Activated CD4-positive, alpha-beta T cell treated with anti-CD3 and anti-CD28 coated beads for 36 hours (primary cell): ENCODE measurements at regions not wholly inside any gene's neighbourhood (a gene's known extent, or its start where the extent isn't known, plus 50 kb on each side); places are given as distances from the start of the nearest gene placed in this dataset.
"Not testable (repeated sequence)": the region's sequence is repeated elsewhere in the genome, so short reads cannot be mapped to it uniquely, and the experiment has no call there.

ENCODE experiments used
- ATAC-seq: fragments of 200-7000 bp; cut with Tn5 transposase; one replicate; pipeline ENCODE4 v1.10.0; 2021; ENCODE audit warnings: mild to moderate bottlenecking, moderate library complexity
- CTCF ChIA-PET: fragments of 350-600 bp; sonication (Branson Sonifier 250); formaldehyde crosslinking; loops from one replicate; lab custom pipeline; 2021; ENCODE audit warnings: antibody characterized with exemption; lab: Charles Lee
- POLR2A ChIA-PET: fragments of 350-600 bp; sonication (Branson Sonifier 250); formaldehyde crosslinking; loops from one replicate; lab custom pipeline; 2021; ENCODE audit warnings: antibody characterized with exemption, inconsistent platforms; lab: Charles Lee
- DNase-seq: peaks from one replicate; pipeline ENCODE4 v3.0.0-alpha.2; 2020
- H3K27ac Mint-ChIP-seq: one replicate; pipeline ENCODE4 v1.8.0; 2021; ENCODE audit warnings: mixed read lengths
- H3K27me3 Mint-ChIP-seq: one replicate; pipeline ENCODE4 v1.8.0; 2021; ENCODE audit warnings: mixed read lengths
- H3K36me3 Mint-ChIP-seq: one replicate; pipeline ENCODE4 v1.8.0; 2021; ENCODE audit warnings: low read depth, mixed read lengths
- H3K4me1 Mint-ChIP-seq: one replicate; pipeline ENCODE4 v1.8.0; 2021; ENCODE audit warnings: mixed read lengths
- H3K4me3 Mint-ChIP-seq: one replicate; pipeline ENCODE4 v1.8.0; 2021; ENCODE audit warnings: mild to moderate bottlenecking, moderate library complexity, mixed read lengths
- H3K9me3 Mint-ChIP-seq: one replicate; pipeline ENCODE4 v1.8.0; 2021; ENCODE audit warnings: low read depth, mixed read lengths
- intact Hi-C, 2 experiments: fragments of 100-400 bp; cut with DNase I in 1 of 2; cut with micrococcal nuclease in 1 of 2; formaldehyde crosslinking; loops; one replicate each; pipeline versions ENCODE4 v1.14.2 to v1.15.1; 2022 to 2024; cut with DNase I, micrococcal nuclease

GRCh38 chr9:97796176-97796575 lies 56.9 kb upstream of the FOXE1 start:
- H3K4me3 Mint-ChIP-seq, DNase-seq, intact Hi-C loops, CTCF ChIA-PET, H3K27me3 Mint-ChIP-seq, H3K27ac Mint-ChIP-seq, H3K36me3 Mint-ChIP-seq, POLR2A ChIA-PET, H3K9me3 Mint-ChIP-seq, ATAC-seq, H3K4me1 Mint-ChIP-seq: not testable (repeated sequence)

- Mint-ChIP-seq H3K27ac (no peak overlapping the region), H3K36me3 (no peaks in the 10 kb centered on the region), H3K4me1 (peaks cover 10% of the 10 kb centered on the region), H3K4me3 (no peak overlapping the region), H3K27me3 (peaks cover 14% of the 10 kb centered on the region), H3K9me3 (no peaks in the 10 kb centered on the region)
- POLR2A ChIA-PET, result no interaction called here
- ATAC-seq (no peak), DNase-seq (no peak)
- intact Hi-C loops, result loop anchor here (5.0 to 10.0 kb wide), 2 partner anchors 86 to 456 kb away; partner anchors contain the start of gene TBC1D2 (in 1 of the 2)
- CTCF ChIA-PET, result interaction anchor here (1.7 kb wide), 1 partner anchor 122 kb away, joined by 3 read pairs; no protein-coding TSS in a partner anchor
Observed at GRCh38 chr9:97801180-97801579, 51.8 kb upstream of the FOXE1 start.

- ATAC-seq (no peak), DNase-seq (no peak)
- no peaks in the 10 kb centered on the region for H3K9me3 Mint-ChIP-seq
- no peak overlapping the region for H3K27ac Mint-ChIP-seq
- peaks cover 19% of the 10 kb centered on the region for H3K27me3 Mint-ChIP-seq
- H3K4me3 Mint-ChIP-seq, result peak overlapping the region; percentile 72
- peaks cover 10% of the 10 kb centered on the region for H3K4me1 Mint-ChIP-seq
- ChIA-PET POLR2A (no interaction called here), CTCF (interaction anchor here (1.7 kb wide), 1 partner anchor 121 kb away, joined by 3 read pairs; no protein-coding TSS in a partner anchor)
- intact Hi-C loops, result loop anchor here (2.0 to 10.0 kb wide), 4 partner anchors 87 to 455 kb away; partner anchors contain the start of genes ANP32B (in 1 of the 2) and TBC1D2 (in 1 of the 2)
- H3K36me3 Mint-ChIP-seq, result no peaks in the 10 kb centered on the region
Observed at GRCh38 chr9:97802276-97802675, 50.8 kb upstream of the FOXE1 start.

- H3K36me3 Mint-ChIP-seq, result no peaks in the 10 kb centered on the region
- ChIA-PET POLR2A (no interaction called here), CTCF (interaction anchor here (0.8 kb wide), 1 partner anchor 23 kb away, joined by 3 read pairs; no protein-coding TSS in a partner anchor)
- no peaks in the 10 kb centered on the region for H3K9me3 Mint-ChIP-seq
- intact Hi-C loops, result loop anchor here (1.0 to 10.0 kb wide), 7 partner anchors 53 to 454 kb away; partner anchors contain the start of genes ANP32B (in 1 of the 2), NCBP1 (in 1 of the 2), TBC1D2 (in 1 of the 2) and TSTD2 (in 1 of the 2)
- peak overlapping the region; percentile 67 for H3K27ac Mint-ChIP-seq
- peaks cover 21% of the 10 kb centered on the region for H3K27me3 Mint-ChIP-seq
- peak; percentile 86 for DNase-seq
- peak; percentile 90 for ATAC-seq
- peak overlapping the region; percentile 72 for H3K4me3 Mint-ChIP-seq
- peaks cover 10% of the 10 kb centered on the region for H3K4me1 Mint-ChIP-seq
Observed at GRCh38 chr9:97803167-97804058, 49.6 kb upstream of the FOXE1 start.
